GM12878 (cell line): ENCODE measurements at regions not wholly inside any gene's neighbourhood (a gene's known extent, or its start where the extent isn't known, plus 50 kb on each side); places are given as distances from the start of the nearest gene placed in this dataset.

Experiments
- ATAC-seq: fragments of 200-7000 bp; cut with Tn5 transposase; 3 replicates; pipeline ENCODE4 v1.9.1; 2020; ENCODE audit warnings: mild to moderate bottlenecking, moderate library complexity
- BruUV-seq: library from RNA; stranded (reverse); fragments of 400-500 nt; replicated peaks from 2 replicates; lab custom pipeline; 2021; lab: Mats Ljungman, UMichigan
- CTCF ChIA-PET: fragments of 300-600 bp; sonication (Branson Sonifier 250); formaldehyde crosslinking; extraction: SDS; loops from one replicate; lab custom pipeline; 2021; ENCODE audit warnings: inconsistent platforms; lab: Yijun Ruan, JAX
- POLR2A ChIA-PET: fragments of 350-600 bp; formaldehyde crosslinking; extraction: SDS; loops from one replicate; lab custom pipeline; 2021; ENCODE audit warnings: inconsistent platforms; lab: Charles Lee
- RAD21 ChIA-PET: fragments of 300-600 bp; sonication (Branson Sonifier 250); formaldehyde crosslinking; loops from one replicate; lab custom pipeline; 2023; ENCODE audit warnings: antibody characterized with exemption; ENCODE audit not compliant: unreplicated experiment; lab: Charles Lee
- SMC1A ChIA-PET: fragments of 300-600 bp; sonication (Branson Sonifier 250); formaldehyde crosslinking; loops from one replicate; lab custom pipeline; 2023; ENCODE audit not compliant: unreplicated experiment, uncharacterized antibody; lab: Charles Lee
- DNase-seq: peaks from one replicate; pipeline ENCODE4 v3.0.0-alpha.2; 2011; ENCODE audit warnings: low read depth, low spot score
- FAIRE-seq: peaks from 3 replicates; lab custom pipeline; 2011; peaks lifted over from hg19 to GRCh38; lab: Jason Lieb, UNC
- H2AFZ ChIP-seq: 2 replicates; pipeline ENCODE4 v1.6.0; 2011; ENCODE audit warnings: low read depth, low read length, control low read depth; ENCODE audit not compliant: control insufficient read depth
- H3K27ac ChIP-seq: 2 replicates; pipeline ENCODE4 v1.5.1; 2011; ENCODE audit warnings: control low read depth; ENCODE audit not compliant: control insufficient read depth, insufficient read depth
- H3K27me3 ChIP-seq, 2 experiments: replicated peaks in 1 of 2; 2 replicates each; pipeline versions ENCODE4 v1.6.0 to v1.6.1; 2011; ENCODE audit warnings: low read length in 1 of 2; ENCODE audit not compliant: control insufficient read depth in 2 of 2, insufficient read depth in 2 of 2
- H3K36me3 ChIP-seq, 2 experiments: 2 replicates each; pipeline ENCODE4 v1.5.1; 2011; ENCODE audit warnings: low read length in 1 of 2; ENCODE audit not compliant: control insufficient read depth in 2 of 2, insufficient read depth in 2 of 2
- H3K4me1 ChIP-seq: 2 replicates; pipeline ENCODE4 v1.6.1; 2011; ENCODE audit warnings: mild to moderate bottlenecking, low read length, moderate library complexity, mixed read lengths; ENCODE audit not compliant: control insufficient read depth, insufficient read depth
- H3K4me2 ChIP-seq: 2 replicates; pipeline ENCODE4 v1.6.0; 2011; ENCODE audit warnings: control low read depth; ENCODE audit not compliant: control insufficient read depth, insufficient read depth
- H3K4me3 ChIP-seq: fragments of 200-600 bp; sonication (generic); 2 replicates; pipeline ENCODE4 v1.5.1; 2016
- H3K79me2 ChIP-seq: 2 replicates; pipeline ENCODE4 v1.6.0; 2011; ENCODE audit warnings: low read length; ENCODE audit not compliant: control insufficient read depth, insufficient read depth
- H3K9ac ChIP-seq: 2 replicates; pipeline ENCODE4 v1.8.0; 2011; ENCODE audit warnings: low read length, control low read depth, mixed read lengths; ENCODE audit not compliant: control insufficient read depth, insufficient read depth
- H3K9me3 ChIP-seq: replicated peaks from 3 replicates; pipeline ENCODE4 v1.5.1; 2011; ENCODE audit warnings: mild to moderate bottlenecking, low read length; ENCODE audit not compliant: control insufficient read depth, insufficient read depth
- H4K20me1 ChIP-seq: 2 replicates; pipeline ENCODE4 v1.6.0; 2011; ENCODE audit not compliant: control insufficient read depth, insufficient read depth
- IKZF2 ChIP-seq, 2 experiments: fragments of 450-650 bp; IDR thresholded peaks; 2 replicates each; pipeline ENCODE4 v1.6.1; 2017; ENCODE audit warnings: mild to moderate bottlenecking in 2 of 2, moderate library complexity in 2 of 2
- KAT2A ChIP-seq: conservative IDR thresholded peaks from 2 replicates; pipeline ENCODE4 v1.6.1; 2011; ENCODE audit warnings: low read depth, low read length; ENCODE audit not compliant: control insufficient read depth
- KLF5 ChIP-seq: fragments of 450-650 bp; IDR thresholded peaks from 2 replicates; pipeline ENCODE4 v1.6.1; 2014; ENCODE audit warnings: mild to moderate bottlenecking; ENCODE audit not compliant: partially characterized antibody
- NR2C2 ChIP-seq: IDR thresholded peaks from 2 replicates; pipeline ENCODE4 v1.6.1; 2011; ENCODE audit warnings: borderline replicate concordance, low read depth; ENCODE audit not compliant: control insufficient read depth, insufficient read length
- PAX5 ChIP-seq: IDR thresholded peaks from 2 replicates; pipeline ENCODE4 v1.6.1; 2011; ENCODE audit warnings: low read depth, low read length, borderline replicate concordance
- PAX8 ChIP-seq: fragments of 450-650 bp; IDR thresholded peaks from 2 replicates; pipeline ENCODE4 v1.6.1; 2017; ENCODE audit warnings: mild to moderate bottlenecking, moderate library complexity
- POLR2AphosphoS2 ChIP-seq: IDR thresholded peaks from 2 replicates; pipeline ENCODE4 v1.6.1; 2011; ENCODE audit warnings: low read depth, mild to moderate bottlenecking, low read length, improper control_type of control experiment, moderate library complexity
- SMARCA5 ChIP-seq: fragments of 450-650 bp; IDR thresholded peaks from 2 replicates; pipeline ENCODE4 v1.6.1; 2017; ENCODE audit warnings: mild to moderate bottlenecking
- SP1 ChIP-seq: IDR thresholded peaks from one replicate; pipeline ENCODE4 v1.6.1; 2011; ENCODE audit warnings: low read depth, low read length
- SPI1 ChIP-seq: IDR thresholded peaks from 2 replicates; pipeline ENCODE4 v1.6.1; 2011; ENCODE audit warnings: low read depth, mild to moderate bottlenecking, low read length, moderate library complexity, borderline replicate concordance; ENCODE audit not compliant: insufficient read depth
- WGBS: methylation state at CpG from one replicate; pipeline ENCODE4 v1.1.6; 2016; ENCODE audit warnings: low lambda C conversion rate; ENCODE audit not compliant: insufficient replicate concordance, insufficient coverage; ENCODE audit errors: missing lambda C conversion rate; 5-methylcytosine and 5-hydroxymethylcytosine counted together
- in situ Hi-C: fragments of 300-500 bp; cut with MboI; formaldehyde crosslinking; loops from 9 replicates; pipeline ENCODE4 v1.14.3; 2018; ENCODE audit warnings: mixed read lengths
- intact Hi-C: fragments of 100-400 bp; cut with micrococcal nuclease; formaldehyde crosslinking; loops from one replicate; pipeline ENCODE4 v1.14.2; 2022; ENCODE audit not compliant: unreplicated experiment
- TF ChIP-seq, protein P1 (sequence below): fragments of 150-350 bp; IDR thresholded peaks from 2 replicates; pipeline ENCODE4 v1.6.1; 2016; ENCODE audit warnings: low read depth, low read length
- TF ChIP-seq, protein P2 (sequence below): fragments of 450-650 bp; formaldehyde crosslinking; IDR thresholded peaks from 2 replicates; pipeline ENCODE4 v1.4.0; 2022; ENCODE audit warnings: mild to moderate bottlenecking, moderate library complexity

DNA sequence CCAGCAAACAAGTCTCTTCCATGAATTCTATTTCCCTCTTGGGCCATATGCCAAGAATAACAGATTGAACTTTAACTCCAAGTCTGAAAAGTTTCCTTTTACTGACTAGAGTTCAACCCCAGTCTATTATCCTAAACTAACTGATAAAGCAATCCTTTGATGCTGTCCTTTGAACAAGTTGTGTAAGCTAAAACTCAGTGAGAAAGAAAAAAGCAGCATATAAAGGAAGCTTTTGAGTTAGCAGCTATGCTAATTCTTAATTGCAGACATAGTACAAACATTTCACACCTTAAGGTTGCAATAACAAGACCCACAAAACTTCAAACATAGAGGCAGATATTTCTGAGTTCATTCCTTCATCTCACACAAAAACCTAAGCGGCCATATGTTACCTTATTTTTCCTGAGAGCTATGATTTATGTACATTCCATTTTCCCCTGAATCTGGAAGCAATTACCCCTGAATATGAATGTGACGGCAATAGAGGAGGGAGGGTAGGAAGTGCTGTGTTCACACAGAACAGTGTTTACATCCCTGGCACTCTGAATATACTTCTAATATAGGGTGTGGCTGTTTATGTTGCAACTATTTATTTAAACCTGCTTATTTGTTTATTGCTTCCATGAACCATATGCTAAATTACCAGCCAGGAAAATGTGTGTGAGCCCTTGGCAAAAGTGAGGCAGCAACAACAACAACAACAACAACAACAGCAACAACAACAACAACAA, 180.6 kb downstream of the IRS1 start:
- H3K27me3 ChIP-seq: no peaks in the 10 kb centered on the region
- H3K9me3 ChIP-seq: no peaks in the 10 kb centered on the region
- ChIA-PET SMC1A (no interaction called here), POLR2A (no interaction called here), RAD21 (no interaction called here), CTCF (interaction anchor here (0.7 kb wide), 1 partner anchor 9 kb away, joined by 3 read pairs; no protein-coding TSS in a partner anchor)
- no peaks in the 10 kb centered on the region for H3K79me2 ChIP-seq
- no peak for TF ChIP-seq SMARCA5
- no peak for TF ChIP-seq PAX5
- no peak for TF ChIP-seq IKZF2 (IDR thresholded peaks at IDR 0.05)
- TF ChIP-seq SP1: no peak
- no peak for TF ChIP-seq KAT2A
- DNase-seq: no peak
- no peak for FAIRE-seq
- ATAC-seq: no peak
- no peak overlapping the region for H2AFZ ChIP-seq
- no peaks in the 10 kb centered on the region for H3K4me1 ChIP-seq
- no TSS peak for BruUV-seq
- no peak overlapping the region for H3K27ac ChIP-seq
- H4K20me1 ChIP-seq: no peaks in the 10 kb centered on the region
- WGBS: 0% methylated on average over 2 of the region's 2 CpGs
- in situ Hi-C loops: no loop called here
- H3K4me2 ChIP-seq: no peak overlapping the region
- intact Hi-C loops: no loop called here
- no peak overlapping the region for H3K9ac ChIP-seq
- no peak overlapping the region for H3K4me3 ChIP-seq
- H3K36me3 ChIP-seq: no peaks in the 10 kb centered on the region

DNA sequence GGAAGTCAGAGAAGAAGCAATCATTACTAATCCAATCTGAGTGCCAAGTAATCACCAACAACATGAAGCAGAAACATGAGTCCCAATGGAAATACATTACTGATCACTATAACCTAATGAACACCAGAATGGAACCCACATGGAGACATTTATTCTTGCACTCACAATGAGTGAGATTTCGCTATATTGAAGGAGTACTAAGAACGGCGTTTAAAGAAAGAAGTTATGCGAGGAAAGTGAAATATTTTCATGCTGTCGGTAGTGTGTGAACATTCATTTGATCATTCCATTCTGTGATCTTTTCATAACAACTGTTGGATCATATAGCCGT, 181.1 kb downstream of the IRS1 start:
- Histone ChIP-seq H3K36me3 (no peaks in the 10 kb centered on the region), H2AFZ (no peak overlapping the region), H3K4me2 (no peak overlapping the region), H3K9ac (no peak overlapping the region), H4K20me1 (no peaks in the 10 kb centered on the region), H3K79me2 (no peaks in the 10 kb centered on the region), H3K27me3 (no peaks in the 10 kb centered on the region), H3K4me3 (no peak overlapping the region), H3K4me1 (no peaks in the 10 kb centered on the region), H3K27ac (no peak overlapping the region), H3K9me3 (no peaks in the 10 kb centered on the region)
- ATAC-seq: no peak
- intact Hi-C loops: no loop called here
- RAD21 ChIA-PET: no interaction called here
- CTCF ChIA-PET: interaction anchor here (0.7 kb wide), 1 partner anchor 9 kb away, joined by 3 read pairs; no protein-coding TSS in a partner anchor
- POLR2A ChIA-PET: no interaction called here
- BruUV-seq: no TSS peak
- SMC1A ChIA-PET: no interaction called here
- WGBS: 47% methylated on average over 6 of the region's 6 CpGs
- in situ Hi-C loops: no loop called here
- DNase-seq: no peak
- FAIRE-seq: no peak
- TF ChIP-seq, protein P1, sequence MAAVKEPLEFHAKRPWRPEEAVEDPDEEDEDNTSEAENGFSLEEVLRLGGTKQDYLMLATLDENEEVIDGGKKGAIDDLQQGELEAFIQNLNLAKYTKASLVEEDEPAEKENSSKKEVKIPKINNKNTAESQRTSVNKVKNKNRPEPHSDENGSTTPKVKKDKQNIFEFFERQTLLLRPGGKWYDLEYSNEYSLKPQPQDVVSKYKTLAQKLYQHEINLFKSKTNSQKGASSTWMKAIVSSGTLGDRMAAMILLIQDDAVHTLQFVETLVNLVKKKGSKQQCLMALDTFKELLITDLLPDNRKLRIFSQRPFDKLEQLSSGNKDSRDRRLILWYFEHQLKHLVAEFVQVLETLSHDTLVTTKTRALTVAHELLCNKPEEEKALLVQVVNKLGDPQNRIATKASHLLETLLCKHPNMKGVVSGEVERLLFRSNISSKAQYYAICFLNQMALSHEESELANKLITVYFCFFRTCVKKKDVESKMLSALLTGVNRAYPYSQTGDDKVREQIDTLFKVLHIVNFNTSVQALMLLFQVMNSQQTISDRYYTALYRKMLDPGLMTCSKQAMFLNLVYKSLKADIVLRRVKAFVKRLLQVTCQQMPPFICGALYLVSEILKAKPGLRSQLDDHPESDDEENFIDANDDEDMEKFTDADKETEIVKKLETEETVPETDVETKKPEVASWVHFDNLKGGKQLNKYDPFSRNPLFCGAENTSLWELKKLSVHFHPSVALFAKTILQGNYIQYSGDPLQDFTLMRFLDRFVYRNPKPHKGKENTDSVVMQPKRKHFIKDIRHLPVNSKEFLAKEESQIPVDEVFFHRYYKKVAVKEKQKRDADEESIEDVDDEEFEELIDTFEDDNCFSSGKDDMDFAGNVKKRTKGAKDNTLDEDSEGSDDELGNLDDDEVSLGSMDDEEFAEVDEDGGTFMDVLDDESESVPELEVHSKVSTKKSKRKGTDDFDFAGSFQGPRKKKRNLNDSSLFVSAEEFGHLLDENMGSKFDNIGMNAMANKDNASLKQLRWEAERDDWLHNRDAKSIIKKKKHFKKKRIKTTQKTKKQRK: no peak
- TF ChIP-seq PAX8 (no peak), KLF5 (no peak), NR2C2 (no peak), SPI1 (no peak), POLR2AphosphoS2 (no peak)
- TF ChIP-seq, protein P2, sequence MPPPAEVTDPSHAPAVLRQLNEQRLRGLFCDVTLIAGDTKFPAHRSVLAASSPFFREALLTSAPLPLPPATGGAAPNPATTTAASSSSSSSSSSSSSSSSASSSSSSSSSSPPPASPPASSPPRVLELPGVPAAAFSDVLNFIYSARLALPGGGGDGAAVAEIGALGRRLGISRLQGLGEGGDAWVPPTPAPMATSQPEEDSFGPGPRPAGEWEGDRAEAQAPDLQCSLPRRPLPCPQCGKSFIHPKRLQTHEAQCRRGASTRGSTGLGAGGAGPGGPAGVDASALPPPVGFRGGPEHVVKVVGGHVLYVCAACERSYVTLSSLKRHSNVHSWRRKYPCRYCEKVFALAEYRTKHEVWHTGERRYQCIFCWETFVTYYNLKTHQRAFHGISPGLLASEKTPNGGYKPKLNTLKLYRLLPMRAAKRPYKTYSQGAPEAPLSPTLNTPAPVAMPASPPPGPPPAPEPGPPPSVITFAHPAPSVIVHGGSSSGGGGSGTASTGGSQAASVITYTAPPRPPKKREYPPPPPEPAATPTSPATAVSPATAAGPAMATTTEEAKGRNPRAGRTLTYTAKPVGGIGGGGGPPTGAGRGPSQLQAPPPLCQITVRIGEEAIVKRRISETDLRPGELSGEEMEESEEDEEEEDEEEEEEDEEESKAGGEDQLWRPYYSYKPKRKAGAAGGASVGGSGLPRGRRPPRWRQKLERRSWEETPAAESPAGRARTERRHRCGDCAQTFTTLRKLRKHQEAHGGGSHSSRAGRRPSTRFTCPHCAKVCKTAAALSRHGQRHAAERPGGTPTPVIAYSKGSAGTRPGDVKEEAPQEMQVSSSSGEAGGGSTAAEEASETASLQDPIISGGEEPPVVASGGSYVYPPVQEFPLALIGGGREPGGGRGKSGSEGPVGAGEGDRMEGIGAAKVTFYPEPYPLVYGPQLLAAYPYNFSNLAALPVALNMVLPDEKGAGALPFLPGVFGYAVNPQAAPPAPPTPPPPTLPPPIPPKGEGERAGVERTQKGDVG (CRISPR knock-in tag): no peak
